ENCODE measurements at regions not wholly inside any gene's neighbourhood (a gene's known extent, or its start where the extent isn't known, plus 50 kb on each side); places are given as distances from the start of the nearest gene placed in this dataset.
"Not testable (repeated sequence)": the region's sequence is repeated elsewhere in the genome, so short reads cannot be mapped to it uniquely, and the experiment has no call there.

DNA sequence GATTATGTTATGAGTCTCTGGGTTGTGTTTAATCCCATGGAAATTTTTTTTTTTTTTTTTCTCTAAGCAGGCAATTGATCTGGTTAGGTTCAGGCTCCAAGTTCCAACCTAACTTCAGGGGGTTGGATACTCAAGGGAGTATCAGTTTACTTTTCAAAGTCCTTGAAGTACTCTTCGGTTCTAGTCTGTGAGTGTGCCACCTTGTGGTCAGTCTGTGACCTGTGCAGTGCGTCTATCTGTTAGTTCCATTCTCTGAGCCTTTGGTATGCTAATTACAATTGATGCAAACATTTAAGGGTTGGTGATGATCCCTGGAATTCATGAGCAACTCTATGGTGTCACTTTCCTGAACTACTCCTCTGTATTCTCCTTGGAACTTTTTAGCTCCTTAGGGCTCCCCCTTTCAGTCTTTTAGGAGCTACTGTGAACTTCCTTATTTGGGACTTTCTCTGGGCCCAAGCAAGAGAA, 342.0 kb downstream of the SOX4 start:
- intact Hi-C loops (cut with DNase I) = no loop called here
- DNase-seq = no peak
- H3K27me3 ChIP-seq (ENCODE audit: control insufficient read depth in 1 of 2, insufficient read depth in 2 of 2, low read length in 1 of 2) = no peaks in the 10 kb centered on the region
- H3K4me1 ChIP-seq (ENCODE audit: control insufficient read depth in 1 of 2, insufficient read depth in 2 of 2, low read length in 2 of 2) = no peaks in the 10 kb centered on the region
- H3K4me3 ChIP-seq (ENCODE audit: low read length in 2 of 2) = no peak overlapping the region
- 56 to 62% methylated on average over 2 of the region's 2 CpGs for WGBS, 2 donors
- H3K36me3 ChIP-seq (ENCODE audit: control insufficient read depth in 1 of 2, insufficient read depth in 2 of 2, low read length in 1 of 2) = peaks cover 0 to 2% of the 10 kb centered on the region in 2 donors
- no peaks in the 10 kb centered on the region for H3K9me3 ChIP-seq (ENCODE audit: control insufficient read depth, low read length)
- ATAC-seq (ENCODE audit: low FRiP score) = no peak
- no peak overlapping the region for H3K27ac ChIP-seq (ENCODE audit: low read depth in 1 of 2, low read length in 2 of 2)

DNA sequence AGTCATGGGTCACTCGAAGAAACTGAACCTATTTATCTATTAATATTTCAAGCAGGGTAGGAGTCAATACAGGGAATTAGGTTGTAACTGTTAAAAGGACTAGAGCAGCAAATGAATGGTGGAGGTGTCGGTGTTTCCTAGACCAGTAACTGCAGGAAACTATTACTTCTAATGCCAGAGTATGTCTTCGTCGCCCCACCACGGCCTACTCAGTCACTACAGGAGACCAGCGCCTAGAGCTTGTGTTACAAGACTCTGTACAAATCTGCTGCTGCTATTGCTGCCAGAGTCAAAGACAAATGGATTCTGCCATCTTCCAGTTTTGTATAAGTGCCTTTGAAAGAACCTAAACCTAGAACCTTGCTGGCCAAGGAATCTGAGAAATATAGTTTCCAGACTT, 343.9 kb downstream of the SOX4 start:
- Histone ChIP-seq H3K36me3 (ENCODE audit: control insufficient read depth in 1 of 2, insufficient read depth in 2 of 2, low read length in 1 of 2) (no peaks in the 10 kb centered on the region), H3K27ac (ENCODE audit: low read depth in 1 of 2, low read length in 2 of 2) (no peak overlapping the region), H3K4me1 (ENCODE audit: control insufficient read depth in 1 of 2, insufficient read depth in 2 of 2, low read length in 2 of 2) (no peaks in the 10 kb centered on the region), H3K9me3 (ENCODE audit: control insufficient read depth, low read length) (no peaks in the 10 kb centered on the region), H3K4me3 (ENCODE audit: low read length in 2 of 2) (no peak overlapping the region), H3K27me3 (ENCODE audit: control insufficient read depth in 1 of 2, insufficient read depth in 2 of 2, low read length in 1 of 2) (no peaks in the 10 kb centered on the region)
- no peak for ATAC-seq (ENCODE audit: low FRiP score)
- 93 to 94% methylated on average over 6 of the region's 6 CpGs for WGBS, 2 donors
- no peak for DNase-seq
- intact Hi-C loops (cut with DNase I) = no loop called here

DNA sequence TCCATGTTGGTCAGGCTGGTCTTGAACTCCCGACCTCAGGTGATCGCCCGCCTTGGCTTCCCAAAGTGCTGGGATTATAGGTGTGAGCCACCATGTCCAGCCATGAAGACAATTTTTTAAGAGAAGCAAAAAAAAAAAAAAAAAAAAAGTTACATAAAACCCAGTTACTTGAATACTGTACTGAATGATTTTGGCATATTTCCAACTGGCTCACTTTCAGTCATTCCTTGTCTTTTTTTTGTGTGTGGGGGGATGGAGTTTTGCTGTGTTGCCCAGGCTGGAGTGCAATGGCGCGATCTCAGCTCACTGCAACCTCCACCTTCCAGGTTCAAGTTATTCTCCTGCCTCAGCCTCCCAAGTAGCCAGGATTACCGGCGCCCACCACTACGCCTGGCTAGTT, 345.5 kb downstream of the SOX4 start:
- H3K4me1 ChIP-seq (ENCODE audit: control insufficient read depth in 1 of 2, insufficient read depth in 2 of 2, low read length in 2 of 2); intact Hi-C loops (cut with DNase I); H3K4me3 ChIP-seq (ENCODE audit: low read length in 2 of 2); H3K9me3 ChIP-seq (ENCODE audit: control insufficient read depth, low read length); H3K27ac ChIP-seq (ENCODE audit: low read depth in 1 of 2, low read length in 2 of 2); ATAC-seq (ENCODE audit: low FRiP score); H3K27me3 ChIP-seq (ENCODE audit: control insufficient read depth in 1 of 2, insufficient read depth in 2 of 2, low read length in 1 of 2); H3K36me3 ChIP-seq (ENCODE audit: control insufficient read depth in 1 of 2, insufficient read depth in 2 of 2, low read length in 1 of 2); DNase-seq: not testable (repeated sequence)
- WGBS, 2 donors = 91 to 93% methylated on average over 8 of the region's 8 CpGs

DNA sequence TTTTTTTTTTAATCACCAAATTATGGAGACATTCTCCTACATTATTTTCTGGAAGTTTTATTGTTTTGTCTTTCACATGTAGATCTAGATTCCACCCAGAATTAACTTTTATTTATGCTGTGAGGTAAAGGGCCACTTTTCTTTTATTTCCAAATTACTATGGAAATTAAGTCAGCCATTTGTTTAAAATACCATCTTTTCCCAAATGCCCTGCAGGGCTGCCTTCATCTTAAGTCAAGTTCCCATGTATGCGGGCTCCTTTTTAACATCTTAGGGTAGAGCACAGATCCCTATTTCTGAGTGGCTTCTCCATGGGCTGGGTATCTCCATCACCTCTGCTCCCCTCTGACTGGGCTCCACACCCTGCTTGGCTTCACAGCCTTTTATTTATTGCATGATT, 348.4 kb downstream of the SOX4 start:
- H3K4me3 ChIP-seq (ENCODE audit: low read length in 2 of 2) = no peak overlapping the region
- no peak overlapping the region for H3K27ac ChIP-seq (ENCODE audit: low read depth in 1 of 2, low read length in 2 of 2)
- no peaks in the 10 kb centered on the region for H3K36me3 ChIP-seq (ENCODE audit: control insufficient read depth in 1 of 2, insufficient read depth in 2 of 2, low read length in 1 of 2)
- DNase-seq (no peak), ATAC-seq (ENCODE audit: low FRiP score) (no peak)
- H3K9me3 ChIP-seq (ENCODE audit: control insufficient read depth, low read length) = no peaks in the 10 kb centered on the region
- 89 to 96% methylated on average over 1 of the region's 1 CpG for WGBS, 2 donors
- no peaks in the 10 kb centered on the region for H3K27me3 ChIP-seq (ENCODE audit: control insufficient read depth in 1 of 2, insufficient read depth in 2 of 2, low read length in 1 of 2)
- intact Hi-C loops (cut with DNase I) = no loop called here
- peaks cover 0 to 4% of the 10 kb centered on the region in 2 donors for H3K4me1 ChIP-seq (ENCODE audit: control insufficient read depth in 1 of 2, insufficient read depth in 2 of 2, low read length in 2 of 2)

DNA sequence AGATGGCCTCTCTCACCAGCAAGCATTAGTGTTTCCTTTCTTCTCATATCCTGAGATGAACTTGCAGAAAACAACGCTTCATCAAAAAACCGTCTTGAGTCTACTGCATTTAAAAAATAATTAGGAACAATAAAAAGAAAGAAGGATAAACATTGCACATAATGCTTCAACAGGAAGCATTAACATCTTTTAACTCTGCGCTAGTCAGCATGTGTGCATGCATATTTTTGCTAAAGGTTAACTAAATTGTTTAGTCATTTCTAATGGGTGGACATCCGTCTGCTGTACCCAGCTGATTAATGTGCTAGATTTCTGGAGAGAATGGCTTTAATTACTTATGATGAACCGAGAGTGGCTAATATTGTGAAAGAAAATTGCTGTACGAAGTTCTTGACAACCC, 349.3 kb downstream of the SOX4 start:
- Histone ChIP-seq H3K27me3 (ENCODE audit: control insufficient read depth in 1 of 2, insufficient read depth in 2 of 2, low read length in 1 of 2) (no peaks in the 10 kb centered on the region), H3K9me3 (ENCODE audit: control insufficient read depth, low read length) (no peaks in the 10 kb centered on the region), H3K27ac (ENCODE audit: low read depth in 1 of 2, low read length in 2 of 2) (no peak overlapping the region), H3K4me1 (ENCODE audit: control insufficient read depth in 1 of 2, insufficient read depth in 2 of 2, low read length in 2 of 2) (peaks cover 0 to 4% of the 10 kb centered on the region in 2 donors), H3K36me3 (ENCODE audit: control insufficient read depth in 1 of 2, insufficient read depth in 2 of 2, low read length in 1 of 2) (no peaks in the 10 kb centered on the region), H3K4me3 (ENCODE audit: low read length in 2 of 2) (no peak overlapping the region)
- ATAC-seq (ENCODE audit: low FRiP score) (no peak), DNase-seq (no peak)
- intact Hi-C loops (cut with DNase I) = no loop called here
- 41 to 50% methylated on average over 6 of the region's 6 CpGs for WGBS, 2 donors

DNA sequence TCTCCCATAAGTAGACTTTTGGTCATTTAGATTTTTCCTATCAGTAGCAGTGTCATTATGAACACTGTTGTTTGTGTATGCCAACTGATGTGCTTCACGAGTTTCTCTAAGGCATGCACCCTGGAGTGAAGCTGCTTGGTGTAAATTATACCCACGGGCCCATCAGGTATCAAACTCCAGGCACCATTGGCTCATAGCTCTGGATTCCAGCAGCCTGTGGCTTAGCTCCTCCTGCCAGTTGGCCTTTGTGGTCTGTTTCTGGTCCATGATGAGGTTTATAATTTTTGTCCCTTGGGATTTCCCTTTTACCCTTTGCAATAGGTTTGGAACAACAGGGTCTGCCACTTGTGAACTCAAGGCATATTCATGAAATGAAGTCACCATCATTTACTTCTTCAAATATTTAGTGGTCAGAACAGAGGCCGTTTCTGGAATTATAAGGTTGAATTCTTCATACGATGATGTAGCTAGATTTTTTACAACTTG, 350.5 kb downstream of the PRL start:
- Histone ChIP-seq H3K36me3 (ENCODE audit: control insufficient read depth in 1 of 2, insufficient read depth in 2 of 2, low read length in 1 of 2) (no peaks in the 10 kb centered on the region), H3K4me3 (ENCODE audit: low read length in 2 of 2) (no peak overlapping the region), H3K27ac (ENCODE audit: low read depth in 1 of 2, low read length in 2 of 2) (no peak overlapping the region), H3K4me1 (ENCODE audit: control insufficient read depth in 1 of 2, insufficient read depth in 2 of 2, low read length in 2 of 2) (peaks cover 0 to 6% of the 10 kb centered on the region in 2 donors), H3K27me3 (ENCODE audit: control insufficient read depth in 1 of 2, insufficient read depth in 2 of 2, low read length in 1 of 2) (no peaks in the 10 kb centered on the region), H3K9me3 (ENCODE audit: control insufficient read depth, low read length) (no peaks in the 10 kb centered on the region)
- intact Hi-C loops (cut with DNase I) = no loop called here
- no peak for ATAC-seq (ENCODE audit: low FRiP score)
- DNase-seq = no peak
- WGBS, 2 donors = 3 to 5% methylated on average over 4 of the region's 4 CpGs

DNA sequence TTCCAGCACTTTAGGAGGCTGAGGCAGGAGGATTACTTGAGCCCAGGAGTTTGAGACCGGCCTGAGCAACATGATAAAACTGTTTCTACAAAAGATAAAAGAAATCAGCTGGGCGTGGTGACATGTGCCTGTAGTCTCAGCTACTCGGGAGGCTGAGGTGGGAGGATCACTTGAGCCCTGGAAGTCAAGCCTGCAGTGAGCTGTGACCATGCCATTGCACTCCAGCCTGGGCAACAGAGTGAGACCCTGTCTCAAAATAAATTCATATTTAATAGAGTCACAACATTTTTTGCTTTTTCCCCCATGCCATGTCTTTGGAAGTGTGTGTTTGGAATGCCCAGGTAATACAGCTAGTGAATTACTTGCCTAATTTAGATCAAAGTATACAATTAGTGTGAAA, 349.6 kb downstream of the PRL start:
- DNase-seq; H3K4me3 ChIP-seq (ENCODE audit: low read length in 2 of 2); H3K9me3 ChIP-seq (ENCODE audit: control insufficient read depth, low read length); intact Hi-C loops (cut with DNase I); H3K4me1 ChIP-seq (ENCODE audit: control insufficient read depth in 1 of 2, insufficient read depth in 2 of 2, low read length in 2 of 2); H3K27ac ChIP-seq (ENCODE audit: low read depth in 1 of 2, low read length in 2 of 2); H3K36me3 ChIP-seq (ENCODE audit: control insufficient read depth in 1 of 2, insufficient read depth in 2 of 2, low read length in 1 of 2); H3K27me3 ChIP-seq (ENCODE audit: control insufficient read depth in 1 of 2, insufficient read depth in 2 of 2, low read length in 1 of 2); ATAC-seq (ENCODE audit: low FRiP score): not testable (repeated sequence)
- 87 to 93% methylated on average over 3 of the region's 3 CpGs for WGBS, 2 donors

DNA sequence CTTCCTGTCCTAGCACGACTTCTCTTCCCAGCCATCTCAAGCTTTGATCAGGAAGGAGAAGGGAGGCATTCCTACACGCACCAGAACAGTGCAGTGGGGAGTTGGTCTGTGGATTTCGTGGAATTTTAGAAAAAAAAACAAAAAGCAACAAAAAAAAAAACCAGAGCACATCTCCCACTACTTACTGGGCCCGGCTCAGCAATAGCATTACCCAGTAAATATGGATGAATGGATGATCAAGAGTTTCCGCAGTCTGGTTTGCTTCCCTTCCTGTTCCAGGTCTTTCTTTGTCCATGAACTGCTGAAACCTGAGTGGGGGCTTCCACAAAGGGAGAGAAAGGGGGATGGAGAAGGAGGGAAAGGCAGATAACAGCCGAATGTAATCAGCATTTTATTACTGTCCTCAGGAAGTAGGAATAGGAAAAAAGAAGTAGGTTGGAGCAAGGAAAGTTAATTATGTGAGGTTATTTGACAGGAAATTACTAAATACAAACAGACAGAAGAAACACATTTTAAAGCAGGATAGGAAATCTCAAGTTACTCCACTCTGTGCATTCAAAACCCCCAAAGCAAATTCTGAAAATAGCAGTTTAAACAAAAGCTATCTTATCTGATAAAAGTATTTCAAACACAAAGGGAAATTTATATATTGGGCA, 349.0 kb downstream of the PRL start:
- 19 to 34% methylated on average over 6 of the region's 6 CpGs for WGBS, 2 donors
- H3K9me3 ChIP-seq (ENCODE audit: control insufficient read depth, low read length) = no peaks in the 10 kb centered on the region
- peaks cover 0 to 6% of the 10 kb centered on the region in 2 donors for H3K4me1 ChIP-seq (ENCODE audit: control insufficient read depth in 1 of 2, insufficient read depth in 2 of 2, low read length in 2 of 2)
- no peaks in the 10 kb centered on the region for H3K36me3 ChIP-seq (ENCODE audit: control insufficient read depth in 1 of 2, insufficient read depth in 2 of 2, low read length in 1 of 2)
- no peak overlapping the region for H3K4me3 ChIP-seq (ENCODE audit: low read length in 2 of 2)
- no peak for DNase-seq
- H3K27me3 ChIP-seq (ENCODE audit: control insufficient read depth in 1 of 2, insufficient read depth in 2 of 2, low read length in 1 of 2) = no peaks in the 10 kb centered on the region
- intact Hi-C loops (cut with DNase I) = no loop called here
- ATAC-seq (ENCODE audit: low FRiP score) = no peak
- H3K27ac ChIP-seq (ENCODE audit: low read depth in 1 of 2, low read length in 2 of 2) = no peak overlapping the region

DNA sequence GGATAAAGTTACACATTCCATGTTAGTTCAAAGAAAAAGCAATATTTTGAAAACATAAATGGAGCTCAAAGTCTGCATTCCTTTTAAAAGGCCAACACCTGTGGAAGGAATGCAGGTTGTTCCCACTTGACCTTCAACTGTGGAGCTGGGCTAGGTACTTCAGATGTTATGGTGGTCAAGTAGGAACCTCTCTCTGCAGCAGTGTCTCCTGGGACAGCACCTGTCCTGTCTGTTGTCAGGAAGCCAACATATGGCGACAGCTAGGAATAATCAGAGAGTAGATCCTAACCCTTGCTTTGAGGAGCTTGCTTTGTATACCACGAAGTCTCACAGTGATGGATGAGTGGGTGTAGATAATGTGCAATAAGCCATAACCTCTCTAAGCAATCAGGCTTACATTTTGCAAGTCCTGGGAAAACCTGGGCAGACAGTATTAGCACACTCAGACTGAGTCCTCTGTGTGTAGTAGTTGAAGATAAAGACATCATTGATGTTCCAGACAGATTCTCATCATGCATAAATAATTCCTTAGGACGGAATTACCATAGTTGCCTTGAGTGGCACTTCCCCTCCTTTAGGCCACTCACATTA, 347.5 kb downstream of the PRL start:
- DNase-seq (no peak), ATAC-seq (ENCODE audit: low FRiP score) (no peak)
- Histone ChIP-seq H3K27me3 (ENCODE audit: control insufficient read depth in 1 of 2, insufficient read depth in 2 of 2, low read length in 1 of 2) (no peaks in the 10 kb centered on the region), H3K36me3 (ENCODE audit: control insufficient read depth in 1 of 2, insufficient read depth in 2 of 2, low read length in 1 of 2) (no peaks in the 10 kb centered on the region), H3K9me3 (ENCODE audit: control insufficient read depth, low read length) (no peaks in the 10 kb centered on the region), H3K4me3 (ENCODE audit: low read length in 2 of 2) (no peak overlapping the region), H3K4me1 (ENCODE audit: control insufficient read depth in 1 of 2, insufficient read depth in 2 of 2, low read length in 2 of 2) (peaks cover 0 to 6% of the 10 kb centered on the region in 2 donors), H3K27ac (ENCODE audit: low read depth in 1 of 2, low read length in 2 of 2) (no peak overlapping the region)
- WGBS, 2 donors = 63 to 70% methylated on average over 3 of the region's 3 CpGs
- intact Hi-C loops (cut with DNase I) = no loop called here

All from aorta (tissue), 5 donors.